Trophoblast cell (in vitro differentiated cells and primary cell): ENCODE measurements at regions not wholly inside any gene's neighbourhood (a gene's known extent, or its start where the extent isn't known, plus 50 kb on each side); places are given as distances from the start of the nearest gene placed in this dataset.

Experiments used
- DNase-seq, 2 donors: peaks; one replicate each; pipeline ENCODE4 v3.0.0-alpha.2; 2016
- H2AFZ ChIP-seq: 2 replicates; pipeline ENCODE4 v1.6.1; 2013; ENCODE audit warnings: low read length, moderate library complexity, mild to moderate bottlenecking; ENCODE audit not compliant: insufficient read depth, poor library complexity
- H2AK5ac ChIP-seq: 2 replicates; pipeline ENCODE4 v1.6.1; 2013; ENCODE audit warnings: mild to moderate bottlenecking, low read length
- H2BK120ac ChIP-seq: 2 replicates; pipeline ENCODE4 v1.6.1; 2013; ENCODE audit warnings: low read length, mild to moderate bottlenecking, moderate library complexity; ENCODE audit not compliant: insufficient read depth, poor library complexity
- H2BK12ac ChIP-seq: 2 replicates; pipeline ENCODE4 v1.6.1; 2013; ENCODE audit warnings: mild to moderate bottlenecking, low read length, moderate library complexity
- H2BK5ac ChIP-seq: 2 replicates; pipeline ENCODE4 v1.6.1; 2013; ENCODE audit warnings: low read length, low read depth, moderate library complexity, mild to moderate bottlenecking; ENCODE audit not compliant: poor library complexity
- H3K14ac ChIP-seq: 2 replicates; pipeline ENCODE4 v1.6.1; 2013; ENCODE audit warnings: mild to moderate bottlenecking, low read length
- H3K18ac ChIP-seq: 2 replicates; pipeline ENCODE4 v1.6.1; 2013; ENCODE audit warnings: mild to moderate bottlenecking, low read length
- H3K23ac ChIP-seq: 2 replicates; pipeline ENCODE4 v1.6.1; 2013; ENCODE audit warnings: low read length
- H3K27ac ChIP-seq: 2 replicates; pipeline ENCODE4 v1.5.1; 2013; ENCODE audit warnings: low read depth, mild to moderate bottlenecking, inconsistent platforms, low read length, moderate library complexity
- H3K27me3 ChIP-seq: 2 replicates; pipeline ENCODE4 v1.6.1; 2013; ENCODE audit warnings: inconsistent platforms, mild to moderate bottlenecking, low read length, moderate library complexity; ENCODE audit not compliant: insufficient read depth
- H3K36me3 ChIP-seq, 2 experiments: 1 replicate in 1 of 2; 2 replicates in 1 of 2; pipeline ENCODE4 v1.6.1; 2013; ENCODE audit warnings: low read length in 2 of 2, mild to moderate bottlenecking in 2 of 2, moderate library complexity in 1 of 2; ENCODE audit not compliant: insufficient read depth in 2 of 2, control insufficient read depth in 1 of 2
- H3K4ac ChIP-seq: 2 replicates; pipeline ENCODE4 v1.6.1; 2013; ENCODE audit warnings: low read depth, mild to moderate bottlenecking, low read length, moderate library complexity
- H3K4me1 ChIP-seq, 2 experiments: 1 replicate in 1 of 2; 2 replicates in 1 of 2; pipeline ENCODE4 v1.6.1; 2013; ENCODE audit warnings: low read length in 2 of 2, mild to moderate bottlenecking in 2 of 2, moderate library complexity in 1 of 2; ENCODE audit not compliant: insufficient read depth in 2 of 2, control insufficient read depth in 1 of 2
- H3K4me2 ChIP-seq: 2 replicates; pipeline ENCODE4 v1.6.1; 2013; ENCODE audit warnings: inconsistent platforms, mild to moderate bottlenecking, low read length, moderate library complexity
- H3K4me3 ChIP-seq: 2 replicates; pipeline ENCODE4 v1.5.1; 2013; ENCODE audit warnings: mild to moderate bottlenecking, low read depth, low read length, inconsistent platforms
- H3K79me1 ChIP-seq: one replicate; pipeline ENCODE4 v1.6.1; 2013; ENCODE audit warnings: low read length
- H3K79me2 ChIP-seq: 2 replicates; pipeline ENCODE4 v1.6.1; 2013; ENCODE audit warnings: low read length, mild to moderate bottlenecking; ENCODE audit not compliant: control insufficient read depth, insufficient read depth, poor library complexity
- H3K9ac ChIP-seq: 2 replicates; pipeline ENCODE4 v1.6.1; 2013; ENCODE audit warnings: mild to moderate bottlenecking, low read length
- H3K9me3 ChIP-seq: 2 replicates; pipeline ENCODE4 v1.6.1; 2013; ENCODE audit warnings: low read depth, mild to moderate bottlenecking, control low read depth, inconsistent platforms, low read length; ENCODE audit not compliant: insufficient read depth
- H4K12ac ChIP-seq: 2 replicates; pipeline ENCODE4 v1.6.1; 2013; ENCODE audit warnings: low read depth, mild to moderate bottlenecking, low read length, moderate library complexity
- H4K8ac ChIP-seq: 2 replicates; pipeline ENCODE4 v1.6.1; 2013; ENCODE audit warnings: low read depth, mild to moderate bottlenecking, low read length, moderate library complexity
- H4K91ac ChIP-seq: one replicate; pipeline ENCODE4 v1.6.1; 2013; ENCODE audit warnings: low read depth, mild to moderate bottlenecking, low read length, moderate library complexity
- WGBS: extraction: QIAGEN DNeasy Blood & Tissue Kit; methylation state at CpG from one replicate; pipeline ENCODE4 v1.1.7; 2013; ENCODE audit warnings: missing lambda C conversion rate; ENCODE audit not compliant: insufficient read length, insufficient coverage; ENCODE audit errors: extremely low coverage; 5-methylcytosine and 5-hydroxymethylcytosine counted together

DNA sequence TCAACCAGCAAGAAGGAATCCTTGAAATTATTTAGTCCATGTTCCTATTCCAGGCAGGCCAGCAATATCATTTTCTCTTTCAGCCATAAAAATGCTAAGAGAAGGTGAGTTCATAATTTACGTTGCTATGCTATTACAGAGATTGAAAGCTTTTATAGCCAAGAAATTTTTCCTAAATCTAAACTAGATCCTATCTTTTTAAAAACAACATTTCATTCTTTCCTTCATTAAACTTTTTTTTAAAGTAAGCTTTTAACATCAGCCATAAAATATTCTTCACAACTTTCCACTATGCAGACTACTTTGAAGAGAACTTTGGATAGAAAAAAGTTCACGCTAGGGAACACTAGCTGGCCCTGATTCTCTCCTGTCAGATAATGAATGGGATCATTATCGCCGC lies 159.8 kb downstream of the RPS12 start:
- DNase-seq: no peak
- no peak overlapping the region for H2AFZ ChIP-seq
- no peak overlapping the region for H3K9ac ChIP-seq
- no peak overlapping the region for H2BK12ac ChIP-seq
- no peak overlapping the region for H3K18ac ChIP-seq
- H3K79me1 ChIP-seq: no peaks in the 10 kb centered on the region
- H2AK5ac ChIP-seq: no peak overlapping the region
- H4K91ac ChIP-seq: no peak overlapping the region
- H3K4me1 ChIP-seq: no peaks in the 10 kb centered on the region
- no peaks in the 10 kb centered on the region for H3K36me3 ChIP-seq
- no peaks in the 10 kb centered on the region for H3K9me3 ChIP-seq
- H3K79me2 ChIP-seq: no peaks in the 10 kb centered on the region
- H3K4me3 ChIP-seq: no peak overlapping the region
- no peak overlapping the region for H2BK5ac ChIP-seq
- no peak overlapping the region for H3K4me2 ChIP-seq
- no peak overlapping the region for H2BK120ac ChIP-seq
- H3K4ac ChIP-seq: no peak overlapping the region
- H3K14ac ChIP-seq: no peak overlapping the region
- no peaks in the 10 kb centered on the region for H3K27me3 ChIP-seq
- H3K27ac ChIP-seq: no peak overlapping the region
- no CpG with 5 or more reads among the region's 4 CpGs for WGBS
- H4K12ac ChIP-seq: no peak overlapping the region
- no peak overlapping the region for H3K23ac ChIP-seq
- no peak overlapping the region for H4K8ac ChIP-seq

DNA sequence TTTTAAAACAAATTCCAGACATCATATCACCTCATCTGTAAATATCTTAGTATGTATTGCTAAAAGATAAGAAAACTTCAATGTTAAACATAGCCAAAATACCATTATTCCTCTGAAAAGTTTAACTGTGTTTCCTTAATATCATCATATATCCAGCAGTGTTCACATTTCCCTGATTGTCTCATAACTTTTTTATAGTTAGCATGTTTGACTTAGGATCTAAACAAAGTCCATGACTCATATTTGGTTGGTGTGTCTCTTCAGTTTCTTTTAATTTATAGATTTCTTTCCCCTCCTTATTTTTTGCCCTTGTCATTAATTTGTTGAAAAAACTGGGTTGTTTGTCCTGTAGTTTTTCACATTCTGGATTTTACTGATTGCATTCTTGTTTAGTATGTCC lies 163.0 kb downstream of the RPS12 start:
- no peak overlapping the region for H4K8ac ChIP-seq
- no peak overlapping the region for H2BK12ac ChIP-seq
- no peak overlapping the region for H4K12ac ChIP-seq
- no peak overlapping the region for H3K23ac ChIP-seq
- H3K9ac ChIP-seq: no peak overlapping the region
- H2AK5ac ChIP-seq: no peak overlapping the region
- H3K4me3 ChIP-seq: no peak overlapping the region
- no peaks in the 10 kb centered on the region for H3K79me1 ChIP-seq
- no peak overlapping the region for H3K14ac ChIP-seq
- H2BK120ac ChIP-seq: no peak overlapping the region
- no peaks in the 10 kb centered on the region for H3K9me3 ChIP-seq
- H3K36me3 ChIP-seq: no peaks in the 10 kb centered on the region
- no peak overlapping the region for H3K18ac ChIP-seq
- H3K27me3 ChIP-seq: no peaks in the 10 kb centered on the region
- no peak overlapping the region for H3K4me2 ChIP-seq
- no peak overlapping the region for H2AFZ ChIP-seq
- H3K4me1 ChIP-seq: no peaks in the 10 kb centered on the region
- peak in 1 of 2 donors; percentile 19 for DNase-seq
- H3K4ac ChIP-seq: no peak overlapping the region
- no peaks in the 10 kb centered on the region for H3K79me2 ChIP-seq
- no peak overlapping the region for H2BK5ac ChIP-seq
- H3K27ac ChIP-seq: no peak overlapping the region
- no peak overlapping the region for H4K91ac ChIP-seq

DNA sequence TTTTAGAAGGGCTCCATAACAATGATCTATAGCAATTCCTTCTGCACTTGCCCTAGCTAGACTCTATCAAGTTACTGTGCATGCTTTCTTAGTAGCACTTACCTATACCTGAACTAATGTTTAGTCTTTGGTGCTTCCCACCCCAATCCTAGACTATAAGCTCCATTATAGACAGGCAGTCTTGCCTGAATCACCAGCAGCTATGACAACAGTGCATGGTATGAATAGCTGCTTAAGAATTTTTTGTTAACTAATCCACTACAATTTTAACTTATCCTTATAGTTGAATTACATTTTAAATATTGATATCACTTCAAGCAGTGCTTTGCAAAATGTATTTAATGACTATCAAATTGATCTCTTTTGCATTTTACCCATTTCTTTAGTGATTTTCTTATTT lies 164.3 kb downstream of the RPS12 start:
- DNase-seq: peak in 1 of 2 donors; percentile 35
- Histone ChIP-seq H3K4ac (no peak overlapping the region), H3K4me2 (no peak overlapping the region), H4K8ac (no peak overlapping the region), H3K9ac (no peak overlapping the region), H3K79me2 (no peaks in the 10 kb centered on the region), H4K91ac (no peak overlapping the region), H3K79me1 (no peaks in the 10 kb centered on the region), H3K4me3 (no peak overlapping the region), H2BK120ac (no peak overlapping the region), H4K12ac (no peak overlapping the region), H3K36me3 (no peaks in the 10 kb centered on the region), H3K4me1 (no peaks in the 10 kb centered on the region), H3K27me3 (no peaks in the 10 kb centered on the region), H2BK12ac (no peak overlapping the region), H3K23ac (no peak overlapping the region), H3K18ac (no peak overlapping the region), H2BK5ac (no peak overlapping the region), H3K9me3 (no peaks in the 10 kb centered on the region), H2AK5ac (no peak overlapping the region), H2AFZ (no peak overlapping the region), H3K14ac (no peak overlapping the region), H3K27ac (no peak overlapping the region)

DNA sequence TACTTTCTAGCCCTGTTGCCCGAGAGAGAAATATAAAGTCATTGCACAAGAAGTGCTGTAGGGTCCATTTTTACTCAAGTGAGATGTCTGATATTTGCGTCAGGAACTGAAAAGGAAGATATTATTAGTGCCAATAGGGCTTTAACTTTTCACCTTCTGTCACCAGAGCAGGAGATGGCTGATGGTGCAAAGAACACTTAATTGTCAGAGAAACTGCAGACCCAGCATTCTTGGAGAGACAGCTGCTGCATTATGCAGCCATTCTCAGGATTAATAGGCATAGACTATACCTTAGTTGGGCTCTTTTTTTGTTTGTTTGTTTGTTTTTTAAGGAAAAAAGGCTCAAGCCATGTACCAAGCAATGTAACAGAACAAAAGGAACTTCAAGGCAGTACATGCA lies 179.4 kb downstream of the RPS12 start:
- Histone ChIP-seq H2AFZ (no peak overlapping the region), H2BK12ac (no peak overlapping the region), H3K79me2 (no peaks in the 10 kb centered on the region), H2BK120ac (no peak overlapping the region), H4K12ac (no peak overlapping the region), H2BK5ac (no peak overlapping the region), H3K4me2 (no peak overlapping the region), H3K4me3 (no peak overlapping the region), H3K36me3 (no peaks in the 10 kb centered on the region), H3K23ac (no peak overlapping the region), H4K91ac (no peak overlapping the region), H3K14ac (no peak overlapping the region), H4K8ac (no peak overlapping the region), H3K4me1 (no peaks in the 10 kb centered on the region), H3K4ac (no peak overlapping the region), H3K79me1 (no peaks in the 10 kb centered on the region), H3K9me3 (no peaks in the 10 kb centered on the region), H3K9ac (no peak overlapping the region), H3K27ac (no peak overlapping the region), H2AK5ac (no peak overlapping the region), H3K27me3 (no peaks in the 10 kb centered on the region), H3K18ac (no peak overlapping the region)
- no CpG with 5 or more reads among the region's 2 CpGs for WGBS
- no peak for DNase-seq

DNA sequence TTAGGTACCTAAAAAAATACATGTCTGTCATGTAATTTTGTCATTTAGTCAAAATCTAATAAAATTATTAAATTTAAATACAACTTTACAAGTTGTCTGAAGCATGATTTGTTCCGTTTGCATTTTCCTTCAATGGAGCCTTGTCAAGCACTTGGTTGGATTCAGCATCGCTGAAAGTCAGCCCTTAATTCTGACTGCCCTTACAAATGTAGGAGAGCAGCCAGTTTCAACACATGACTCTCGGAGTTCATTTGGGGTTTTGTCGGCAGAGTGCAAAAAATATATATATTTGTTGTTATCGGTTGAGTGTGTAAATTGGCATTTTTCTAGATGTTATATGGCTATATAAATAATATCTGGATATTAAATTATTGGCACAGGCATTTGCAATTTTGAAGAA lies 180.6 kb downstream of the RPS12 start:
- Histone ChIP-seq H4K12ac (no peak overlapping the region), H3K9me3 (no peaks in the 10 kb centered on the region), H3K4ac (no peak overlapping the region), H3K18ac (no peak overlapping the region), H3K14ac (no peak overlapping the region), H3K79me1 (no peaks in the 10 kb centered on the region), H3K27ac (no peak overlapping the region), H2BK120ac (no peak overlapping the region), H3K36me3 (no peaks in the 10 kb centered on the region), H2BK5ac (no peak overlapping the region), H3K4me2 (no peak overlapping the region), H3K4me1 (no peaks in the 10 kb centered on the region), H3K79me2 (no peaks in the 10 kb centered on the region), H4K91ac (no peak overlapping the region), H4K8ac (no peak overlapping the region), H3K9ac (no peak overlapping the region), H2AK5ac (no peak overlapping the region), H2AFZ (no peak overlapping the region), H3K27me3 (no peaks in the 10 kb centered on the region), H2BK12ac (no peak overlapping the region), H3K23ac (no peak overlapping the region), H3K4me3 (no peak overlapping the region)
- no peak for DNase-seq
- WGBS: no CpG with 5 or more reads among the region's 5 CpGs
